Activated CD4-positive, alpha-beta T cell treated with anti-CD3 and anti-CD28 coated beads, Interleukin-2, amount 10 ng/mL, durations not matched to agents 7 days and 5 days (primary cell): ENCODE measurements at regions not wholly inside any gene's neighbourhood (a gene's known extent, or its start where the extent isn't known, plus 50 kb on each side); places are given as distances from the start of the nearest gene placed in this dataset.
"Not testable (repeated sequence)": the region's sequence is repeated elsewhere in the genome, so short reads cannot be mapped to it uniquely, and the experiment has no call there.

Experiments
- CTCF ChIA-PET: fragments of 350-600 bp; sonication (Branson Sonifier 250); formaldehyde crosslinking; loops from one replicate; lab custom pipeline; 2021; ENCODE audit warnings: antibody characterized with exemption; lab: Charles Lee
- POLR2A ChIA-PET: fragments of 350-600 bp; sonication (Branson Sonifier 250); formaldehyde crosslinking; loops from one replicate; lab custom pipeline; 2021; ENCODE audit warnings: antibody characterized with exemption; lab: Charles Lee
- DNase-seq: peaks from one replicate; pipeline ENCODE4 v3.0.0-alpha.2; 2020
- H3K27ac Mint-ChIP-seq: one replicate; pipeline ENCODE4 v1.8.0; 2021; ENCODE audit warnings: mild to moderate bottlenecking, moderate library complexity, mixed read lengths
- H3K27me3 Mint-ChIP-seq: one replicate; pipeline ENCODE4 v1.8.0; 2021; ENCODE audit warnings: mixed read lengths
- H3K36me3 Mint-ChIP-seq: one replicate; pipeline ENCODE4 v1.8.0; 2021; ENCODE audit warnings: low read depth, mixed read lengths
- H3K4me1 Mint-ChIP-seq: one replicate; pipeline ENCODE4 v1.8.0; 2021; ENCODE audit warnings: mixed read lengths
- H3K4me3 Mint-ChIP-seq: one replicate; pipeline ENCODE4 v1.8.0; 2021; ENCODE audit warnings: mild to moderate bottlenecking, moderate library complexity, mixed read lengths
- H3K9me3 Mint-ChIP-seq: one replicate; pipeline ENCODE4 v1.8.0; 2021; ENCODE audit warnings: mixed read lengths

- no peak overlapping the region for H3K4me3 Mint-ChIP-seq
- no peaks in the 10 kb centered on the region for H3K9me3 Mint-ChIP-seq
- no peak overlapping the region for H3K27ac Mint-ChIP-seq
- ChIA-PET POLR2A (no interaction called here), CTCF (no interaction called here)
- no peaks in the 10 kb centered on the region for H3K27me3 Mint-ChIP-seq
- H3K4me1 Mint-ChIP-seq, result peaks cover 13% of the 10 kb centered on the region
- H3K36me3 Mint-ChIP-seq, result no peaks in the 10 kb centered on the region
- DNase-seq, result no peak
These were observed 101.9 kb upstream of the SLC7A11 start for GRCh38 chr4:138344054-138344453.

- H3K27me3 Mint-ChIP-seq, result no peaks in the 10 kb centered on the region
- no peak for DNase-seq
These were observed 99.7 kb upstream of the SLC7A11 start for GRCh38 chr4:138341739-138342415.

GRCh38 chr4:138338840-138339239, 96.7 kb upstream of the SLC7A11 start:
- Mint-ChIP-seq H3K27ac (no peak overlapping the region), H3K27me3 (no peaks in the 10 kb centered on the region), H3K9me3 (no peaks in the 10 kb centered on the region), H3K4me1 (peaks cover 7% of the 10 kb centered on the region), H3K36me3 (no peaks in the 10 kb centered on the region), H3K4me3 (no peak overlapping the region)
- POLR2A ChIA-PET, result no interaction called here
- CTCF ChIA-PET, result no interaction called here
- DNase-seq, result no peak

More at GRCh38 chr4:138341739-138342415, 99.7 kb upstream of the SLC7A11 start:
- no peak overlapping the region for H3K27ac Mint-ChIP-seq
- ChIA-PET CTCF (no interaction called here), POLR2A (no interaction called here)
- no peak overlapping the region for H3K4me3 Mint-ChIP-seq
- H3K36me3 Mint-ChIP-seq, result no peaks in the 10 kb centered on the region
- no peaks in the 10 kb centered on the region for H3K9me3 Mint-ChIP-seq
- peaks cover 9% of the 10 kb centered on the region for H3K4me1 Mint-ChIP-seq

- POLR2A ChIA-PET, H3K27ac Mint-ChIP-seq, H3K9me3 Mint-ChIP-seq, H3K36me3 Mint-ChIP-seq, H3K4me3 Mint-ChIP-seq, DNase-seq, H3K27me3 Mint-ChIP-seq, CTCF ChIA-PET, H3K4me1 Mint-ChIP-seq: not testable (repeated sequence)
These were observed 96.1 kb upstream of the SLC7A11 start for GRCh38 chr4:138338222-138338621.

GRCh38 chr4:138334346-138335016, 92.3 kb upstream of the SLC7A11 start:
- H3K9me3 Mint-ChIP-seq, result peaks cover 2% of the 10 kb centered on the region
- H3K4me1 Mint-ChIP-seq, result no peaks in the 10 kb centered on the region
- no peak overlapping the region for H3K4me3 Mint-ChIP-seq
- no peaks in the 10 kb centered on the region for H3K27me3 Mint-ChIP-seq
- no peaks in the 10 kb centered on the region for H3K36me3 Mint-ChIP-seq
- no peak overlapping the region for H3K27ac Mint-ChIP-seq
- ChIA-PET POLR2A (no interaction called here), CTCF (no interaction called here)
- DNase-seq, result no peak

- H3K36me3 Mint-ChIP-seq, CTCF ChIA-PET, H3K9me3 Mint-ChIP-seq, H3K27ac Mint-ChIP-seq, H3K4me1 Mint-ChIP-seq, H3K4me3 Mint-ChIP-seq, DNase-seq, H3K27me3 Mint-ChIP-seq, POLR2A ChIA-PET: not testable (repeated sequence)
These were observed 90.3 kb upstream of the SLC7A11 start for GRCh38 chr4:138332415-138332814.

- no peak for DNase-seq
- peaks cover 2% of the 10 kb centered on the region for H3K9me3 Mint-ChIP-seq
- no peaks in the 10 kb centered on the region for H3K4me1 Mint-ChIP-seq
- H3K27me3 Mint-ChIP-seq, result no peaks in the 10 kb centered on the region
- no peak overlapping the region for H3K27ac Mint-ChIP-seq
- POLR2A ChIA-PET, result no interaction called here
- H3K36me3 Mint-ChIP-seq, result no peaks in the 10 kb centered on the region
- no peak overlapping the region for H3K4me3 Mint-ChIP-seq
- CTCF ChIA-PET, result no interaction called here
These were observed 88.4 kb upstream of the SLC7A11 start for GRCh38 chr4:138330531-138330930.

GRCh38 chr4:138329506-138330070, 87.4 kb upstream of the SLC7A11 start:
- no peaks in the 10 kb centered on the region for H3K27me3 Mint-ChIP-seq
- peaks cover 2% of the 10 kb centered on the region for H3K9me3 Mint-ChIP-seq
- ChIA-PET POLR2A (no interaction called here), CTCF (no interaction called here)
- DNase-seq, result no peak
- H3K27ac Mint-ChIP-seq, result no peak overlapping the region
- H3K36me3 Mint-ChIP-seq, result no peaks in the 10 kb centered on the region
- no peaks in the 10 kb centered on the region for H3K4me1 Mint-ChIP-seq
- H3K4me3 Mint-ChIP-seq, result no peak overlapping the region

- POLR2A ChIA-PET, result no interaction called here
- peaks cover 1% of the 10 kb centered on the region for H3K27me3 Mint-ChIP-seq
- no peak for DNase-seq
- H3K4me1 Mint-ChIP-seq, result no peaks in the 10 kb centered on the region
- peaks cover 2% of the 10 kb centered on the region for H3K9me3 Mint-ChIP-seq
- no peak overlapping the region for H3K27ac Mint-ChIP-seq
- no peak overlapping the region for H3K4me3 Mint-ChIP-seq
- H3K36me3 Mint-ChIP-seq, result no peaks in the 10 kb centered on the region
- CTCF ChIA-PET, result no interaction called here
These were observed 85.2 kb upstream of the SLC7A11 start for GRCh38 chr4:138327338-138327737.

- ChIA-PET CTCF (no interaction called here), POLR2A (no interaction called here)
- no peak overlapping the region for H3K4me3 Mint-ChIP-seq
These were observed 78.7 kb upstream of the SLC7A11 start for GRCh38 chr4:138320831-138321230.

GRCh38 chr4:138320030-138320429, 77.9 kb upstream of the SLC7A11 start:
- no peak overlapping the region for H3K27ac Mint-ChIP-seq
- peaks cover 1% of the 10 kb centered on the region for H3K27me3 Mint-ChIP-seq
- CTCF ChIA-PET, result no interaction called here
- POLR2A ChIA-PET, result no interaction called here
- H3K9me3 Mint-ChIP-seq, result no peaks in the 10 kb centered on the region
- no peak for DNase-seq
- H3K36me3 Mint-ChIP-seq, result no peaks in the 10 kb centered on the region
- H3K4me3 Mint-ChIP-seq, result no peak overlapping the region
- no peaks in the 10 kb centered on the region for H3K4me1 Mint-ChIP-seq

More at GRCh38 chr4:138320831-138321230, 78.7 kb upstream of the SLC7A11 start:
- no peak for DNase-seq
- H3K9me3 Mint-ChIP-seq, result no peaks in the 10 kb centered on the region
- H3K36me3 Mint-ChIP-seq, result no peaks in the 10 kb centered on the region
- no peak overlapping the region for H3K27ac Mint-ChIP-seq
- H3K4me1 Mint-ChIP-seq, result no peaks in the 10 kb centered on the region
- peaks cover 1% of the 10 kb centered on the region for H3K27me3 Mint-ChIP-seq

GRCh38 chr4:138317175-138317748, 75.1 kb upstream of the SLC7A11 start:
- ChIA-PET POLR2A (no interaction called here), CTCF (no interaction called here)
- H3K27ac Mint-ChIP-seq, result no peak overlapping the region
- H3K4me3 Mint-ChIP-seq, result no peak overlapping the region
- no peaks in the 10 kb centered on the region for H3K27me3 Mint-ChIP-seq
- H3K36me3 Mint-ChIP-seq, result no peaks in the 10 kb centered on the region
- no peaks in the 10 kb centered on the region for H3K9me3 Mint-ChIP-seq
- no peaks in the 10 kb centered on the region for H3K4me1 Mint-ChIP-seq
- no peak for DNase-seq

- ChIA-PET POLR2A (no interaction called here), CTCF (no interaction called here)
- Mint-ChIP-seq H3K9me3 (no peaks in the 10 kb centered on the region), H3K36me3 (no peaks in the 10 kb centered on the region), H3K27ac (no peak overlapping the region), H3K4me3 (no peak overlapping the region), H3K4me1 (no peaks in the 10 kb centered on the region), H3K27me3 (peaks cover 1% of the 10 kb centered on the region)
- DNase-seq, result no peak
These were observed 70.4 kb upstream of the SLC7A11 start for GRCh38 chr4:138312536-138312911.
